ENCODE measurements at regions not wholly inside any gene's neighbourhood (a gene's known extent, or its start where the extent isn't known, plus 50 kb on each side); places are given as distances from the start of the nearest gene placed in this dataset.

DNA sequence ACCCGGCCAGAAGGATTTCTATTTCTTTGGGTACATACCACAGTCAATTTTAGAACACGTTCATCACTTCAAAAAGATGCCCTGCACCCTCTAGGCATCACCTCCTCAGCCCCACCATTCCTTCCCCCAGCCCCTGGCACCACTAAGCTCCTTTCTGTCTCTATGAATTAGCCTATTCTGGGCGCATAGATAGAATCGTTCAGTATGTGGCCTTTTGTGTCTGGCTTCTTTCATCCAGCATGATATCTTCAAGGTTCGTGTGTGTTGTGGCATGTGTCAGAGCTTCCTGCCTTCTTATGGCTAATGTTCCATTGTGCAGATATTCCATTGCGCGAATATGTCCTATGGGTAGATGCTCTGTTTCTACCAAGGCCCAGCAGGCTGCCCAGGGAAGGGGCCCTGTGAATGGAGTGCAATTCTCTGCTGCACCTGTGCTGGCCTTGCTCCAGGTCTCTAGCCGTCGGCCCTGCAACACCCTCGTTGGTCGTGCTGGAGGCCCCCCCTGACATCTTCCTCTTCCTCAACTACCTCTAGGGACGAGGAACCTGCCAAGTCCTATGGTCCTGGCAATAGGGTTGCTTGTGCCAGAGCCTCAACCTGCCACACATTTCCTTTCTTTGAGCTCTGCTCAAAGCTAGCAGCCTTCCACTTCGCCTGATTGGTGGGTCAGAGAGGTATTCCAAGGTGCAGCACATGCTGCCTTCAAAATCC lies 113.5 kb downstream of the RIPK4 start:
- DNase-seq: no peak

DNA sequence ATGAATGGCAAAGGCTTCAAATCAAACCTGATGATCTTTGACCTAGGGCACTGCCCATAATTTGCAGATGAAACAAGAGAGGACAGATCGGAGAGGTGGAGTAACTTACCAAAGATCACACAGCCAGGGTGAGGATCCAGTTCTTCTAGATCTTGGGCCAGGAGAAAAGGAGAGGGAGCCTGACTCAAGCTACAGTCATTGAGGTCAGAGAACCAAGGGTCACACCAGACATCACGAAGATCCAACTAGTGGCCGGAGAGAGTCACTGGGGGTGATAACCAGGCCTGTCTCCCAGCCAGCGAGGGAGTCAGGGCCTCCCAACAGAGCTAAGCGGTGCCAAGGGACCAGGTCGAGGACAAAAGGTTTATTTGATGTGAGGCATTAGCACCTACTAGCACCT lies 115.0 kb downstream of the RIPK4 start:
- DNase-seq: no peak

DNA sequence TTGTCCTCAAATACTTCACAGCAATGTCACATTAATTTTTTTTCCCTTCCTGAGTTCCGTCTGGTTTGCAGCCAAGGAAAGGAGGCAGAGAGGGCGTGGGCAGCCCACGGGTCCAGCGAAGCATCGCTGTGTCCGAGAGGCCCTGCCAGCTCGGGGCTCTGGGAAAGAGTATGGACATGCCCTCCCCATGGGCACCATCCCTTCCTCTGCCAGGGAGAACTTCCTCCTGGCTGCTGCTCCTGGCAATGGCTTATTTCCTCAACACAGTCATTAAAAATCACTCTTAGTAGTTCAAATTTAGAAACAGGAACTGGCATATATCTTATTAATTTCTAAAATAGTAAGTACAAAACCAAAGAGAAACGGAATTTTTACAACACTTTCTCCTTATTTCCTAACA lies 115.4 kb downstream of the RIPK4 start:
- DNase-seq: no peak

DNA sequence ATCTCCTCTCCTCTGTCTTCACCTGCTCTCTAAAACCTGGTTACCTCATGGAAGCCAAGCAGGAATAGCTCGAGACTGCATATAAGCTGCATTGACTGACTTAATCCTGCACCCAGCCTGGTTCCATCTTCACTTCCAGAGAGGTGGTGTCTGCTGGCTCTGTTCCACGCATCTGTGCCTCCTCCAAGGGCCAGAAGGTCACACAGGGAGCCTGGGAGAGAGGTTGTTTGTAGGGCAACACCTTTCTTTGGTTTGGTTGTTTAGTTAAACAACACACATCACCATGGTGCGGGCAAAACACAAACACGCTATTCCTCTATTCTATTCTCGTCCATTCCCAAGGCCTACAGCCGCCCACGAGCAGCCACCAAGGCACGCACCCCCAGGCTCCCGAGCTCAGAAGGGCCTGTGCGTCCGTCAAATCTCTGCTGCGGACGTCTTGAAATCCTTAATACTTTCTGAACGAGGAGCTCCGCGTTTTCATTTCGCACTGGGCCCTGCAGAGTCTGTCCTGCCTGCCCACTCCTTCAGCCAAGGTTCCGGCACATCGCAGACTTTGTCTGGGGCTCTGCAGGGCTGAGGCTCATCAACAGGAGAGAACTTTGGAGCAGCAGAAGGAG lies 116.2 kb downstream of the RIPK4 start:
- DNase-seq: no peak

DNA sequence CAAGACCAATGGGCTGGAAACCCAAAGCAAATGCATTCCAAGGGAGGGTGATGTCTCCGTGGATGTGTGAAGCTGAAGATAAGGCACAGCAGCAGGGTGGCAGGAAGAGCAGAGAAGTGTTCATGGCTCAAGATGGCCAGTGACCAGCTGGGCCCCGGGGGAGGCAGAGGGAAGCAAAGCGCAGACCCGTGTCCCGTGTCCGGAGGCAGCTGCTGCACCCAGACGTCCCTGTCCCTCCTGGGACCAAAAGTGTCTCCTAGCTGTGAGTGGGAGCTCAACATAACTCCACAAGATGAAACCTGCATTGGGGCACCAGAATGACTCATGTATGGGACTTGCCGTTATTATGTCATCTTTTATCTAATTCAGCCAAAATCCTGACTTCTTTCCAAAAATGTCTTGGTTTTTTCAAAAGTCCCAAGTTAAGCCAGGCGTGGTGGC lies 118.2 kb downstream of the RIPK4 start:
- DNase-seq: no peak

DNA sequence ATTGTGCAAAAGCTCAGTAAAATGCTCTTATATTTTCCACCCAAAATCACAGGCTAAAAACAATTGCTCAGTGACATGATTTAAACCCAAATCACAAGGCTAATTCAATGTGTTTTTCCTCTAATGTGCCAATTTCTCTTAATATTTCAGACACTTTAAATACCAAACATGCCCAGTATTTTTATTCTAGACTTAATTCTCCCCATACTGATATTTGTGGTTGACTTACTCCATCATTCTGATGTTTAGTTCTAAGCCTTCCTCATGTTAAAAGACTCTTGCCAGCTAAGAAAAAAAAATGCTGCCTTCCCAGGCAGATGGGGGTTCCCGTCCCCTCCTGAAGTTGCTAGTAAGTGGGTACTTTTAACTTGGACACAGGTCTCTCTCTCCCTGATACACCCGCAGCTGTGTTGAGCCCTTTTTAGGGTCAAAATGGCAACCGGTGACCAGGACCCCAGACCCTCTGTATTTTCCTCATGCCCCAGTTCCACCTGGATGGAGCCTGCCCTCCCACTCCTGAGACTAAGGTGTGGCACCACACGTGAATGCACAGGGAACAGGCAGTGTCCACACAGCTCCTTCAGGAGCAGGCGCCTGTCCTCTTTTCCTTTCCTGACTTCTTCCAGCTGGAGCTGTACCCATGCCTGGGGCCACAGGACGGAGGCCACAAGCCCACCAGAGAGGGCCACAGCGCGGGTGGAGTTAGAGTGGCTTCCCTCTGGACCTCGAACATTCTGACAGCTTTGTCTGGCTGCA lies 118.9 kb downstream of the RIPK4 start:
- DNase-seq: no peak

DNA sequence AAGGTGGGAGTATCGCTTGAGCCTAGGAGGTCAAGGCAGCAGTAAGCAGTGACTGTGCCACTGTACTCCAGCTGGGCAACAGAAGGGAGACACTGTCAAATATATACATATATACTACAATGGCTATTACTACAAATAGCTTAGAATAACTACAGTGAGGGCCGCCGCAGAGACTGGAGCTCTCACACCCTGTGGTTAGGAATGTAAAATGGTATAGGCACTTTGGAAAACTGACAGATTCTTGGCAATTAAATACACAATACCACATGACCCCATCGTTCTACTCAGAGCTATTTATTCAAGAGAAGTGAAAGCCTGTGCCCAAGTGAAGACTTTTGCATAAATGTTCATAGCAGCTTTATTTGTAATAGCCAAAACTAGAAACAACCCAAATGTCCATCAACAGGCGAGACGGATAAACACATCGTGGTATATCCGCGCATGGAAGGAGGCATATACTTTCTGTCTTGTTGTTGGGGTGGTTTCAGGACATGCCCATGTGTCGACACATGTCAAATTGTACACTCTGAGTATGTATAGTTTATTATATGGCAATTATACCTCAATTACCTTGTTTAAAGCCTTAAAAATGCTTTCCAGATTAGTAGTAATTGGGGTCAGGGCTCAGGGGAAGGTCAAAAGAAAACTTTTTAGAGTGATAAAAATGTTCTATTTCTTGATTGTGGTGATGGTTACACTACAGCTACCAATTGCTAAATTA lies 123.4 kb downstream of the RIPK4 start:
- no peak for DNase-seq

DNA sequence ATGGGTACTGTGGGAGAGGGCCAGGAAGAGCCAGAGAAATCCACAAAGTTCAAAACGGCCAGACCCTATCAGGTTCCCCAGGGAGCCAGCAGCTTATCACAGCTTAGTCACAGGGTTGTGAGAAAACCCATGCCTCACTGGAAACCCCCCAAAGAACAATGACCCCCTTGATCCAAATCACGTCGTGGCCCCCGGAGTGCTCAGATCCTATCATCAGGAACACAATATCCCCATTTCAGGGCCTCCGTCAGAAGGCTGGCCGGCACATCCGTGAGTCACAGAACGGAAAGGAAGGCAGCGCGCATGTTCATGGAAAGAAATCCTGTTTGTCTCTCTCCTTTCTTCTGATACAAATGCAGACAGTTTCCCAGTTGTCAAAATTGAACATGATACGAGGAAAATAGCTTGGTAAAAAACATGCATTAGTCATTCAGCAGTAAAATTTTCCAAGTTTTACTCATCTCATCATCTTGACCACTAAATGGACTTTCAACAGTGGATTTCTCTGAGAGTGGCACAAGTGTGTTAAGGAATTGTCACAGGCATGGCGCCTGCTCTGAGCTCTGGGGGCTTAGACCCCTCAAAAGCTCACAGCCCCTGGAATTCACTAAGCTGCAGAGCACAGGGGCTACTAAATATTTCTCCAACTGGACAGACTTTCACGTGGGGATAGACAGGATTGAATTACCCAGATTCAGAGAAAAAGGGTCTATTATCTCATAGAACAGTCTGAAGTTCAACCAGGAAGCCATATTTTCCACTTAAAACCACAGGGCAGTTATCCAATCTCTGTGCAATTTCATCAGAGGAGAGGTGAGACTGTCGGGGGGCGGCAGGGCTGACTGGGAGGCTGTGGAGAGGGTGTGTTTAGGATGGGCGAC lies 124.8 kb downstream of the RIPK4 start:
- peak; percentile 63 for DNase-seq

DNA sequence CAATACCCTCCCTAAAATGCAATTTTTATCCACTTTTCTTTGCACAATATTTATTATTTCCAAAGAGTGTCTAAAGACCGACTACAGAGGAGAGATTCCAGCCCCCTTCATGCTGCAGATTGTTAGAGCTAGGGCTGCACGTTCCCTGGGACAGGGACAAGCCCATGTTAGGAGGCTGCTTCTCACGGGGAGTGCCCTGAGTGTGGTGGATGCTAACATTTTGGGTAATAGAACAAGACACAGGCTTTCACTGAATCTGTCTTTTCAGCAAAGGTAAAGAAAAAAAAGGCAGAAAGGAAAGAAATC lies 125.4 kb downstream of the RIPK4 start:
- DNase-seq: no peak

DNA sequence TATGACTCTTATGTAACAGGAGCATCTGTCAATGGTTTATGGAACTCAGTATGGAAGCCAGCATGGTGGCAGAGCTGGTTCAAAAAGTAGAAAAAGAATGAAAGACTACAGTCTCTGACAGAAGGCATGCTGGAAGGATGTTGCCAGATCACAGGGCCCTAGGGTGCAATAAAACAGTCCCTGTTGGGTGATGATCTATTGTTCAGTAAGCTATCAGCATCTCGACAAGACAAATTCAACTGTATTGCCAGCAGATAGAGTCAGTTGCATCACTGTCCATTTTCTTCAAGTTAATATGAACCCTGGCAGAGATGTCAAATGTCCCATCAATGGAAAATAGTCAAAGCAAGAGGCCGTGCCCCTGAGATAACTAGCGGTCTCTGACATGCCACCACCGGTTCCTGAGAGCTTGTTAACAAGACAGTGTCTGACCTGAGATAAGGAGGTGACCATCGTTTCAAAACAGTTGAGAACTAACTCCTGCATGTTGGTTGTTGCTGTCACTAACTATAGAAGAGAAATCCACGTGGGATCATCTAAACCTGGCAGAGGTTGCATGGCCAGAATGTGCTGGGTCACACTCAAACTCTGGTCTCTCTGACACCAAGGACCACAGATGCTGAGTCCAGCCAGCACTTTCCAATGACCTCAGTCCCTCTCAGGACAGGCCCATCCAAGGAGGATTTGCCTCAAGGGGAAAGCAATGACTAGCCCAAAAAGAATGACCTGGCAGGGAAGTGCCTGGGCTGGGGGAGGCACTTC lies 125.9 kb downstream of the RIPK4 start:
- no peak for DNase-seq

DNA sequence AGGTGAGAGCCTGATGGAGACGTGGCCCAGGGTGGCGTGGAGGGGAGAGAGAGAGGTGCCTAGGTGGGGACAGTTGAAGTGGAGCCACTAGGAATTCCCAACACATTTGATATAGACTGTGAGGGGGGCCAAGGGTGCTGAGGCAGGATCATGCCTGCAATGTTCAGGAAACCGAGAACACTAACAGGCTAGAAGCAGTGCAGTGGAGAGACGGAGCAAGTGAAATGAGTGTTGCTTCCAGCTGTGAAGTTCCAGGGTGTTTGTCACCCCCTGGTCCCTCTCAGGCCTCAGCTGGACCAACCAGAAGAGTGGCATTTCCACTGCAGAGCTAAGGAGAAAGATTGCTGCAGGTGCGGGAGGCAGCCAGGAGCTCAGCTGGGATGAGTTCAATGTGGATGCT lies 127.1 kb downstream of the RIPK4 start:
- DNase-seq: no peak

DNA sequence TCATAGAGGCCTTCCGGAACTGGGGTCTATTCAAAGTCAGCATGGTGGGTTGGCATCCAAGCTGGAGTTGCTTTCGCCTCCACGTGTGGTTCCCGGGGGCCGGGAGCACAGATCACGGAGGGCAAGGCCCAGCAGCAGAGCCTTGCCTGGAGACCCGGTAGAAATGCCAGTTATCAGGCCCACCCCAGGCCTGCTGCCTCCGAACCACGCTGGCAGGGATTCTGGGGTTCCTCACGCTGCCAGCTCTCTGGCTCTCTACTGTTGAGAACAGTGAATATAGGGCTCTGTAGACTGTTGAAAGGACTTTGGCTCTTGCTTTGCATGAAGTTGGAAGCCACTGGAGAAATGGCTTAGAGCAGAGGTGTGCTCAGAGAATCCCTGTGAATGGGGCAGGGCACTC lies 127.5 kb downstream of the RIPK4 start:
- no peak for DNase-seq

DNA sequence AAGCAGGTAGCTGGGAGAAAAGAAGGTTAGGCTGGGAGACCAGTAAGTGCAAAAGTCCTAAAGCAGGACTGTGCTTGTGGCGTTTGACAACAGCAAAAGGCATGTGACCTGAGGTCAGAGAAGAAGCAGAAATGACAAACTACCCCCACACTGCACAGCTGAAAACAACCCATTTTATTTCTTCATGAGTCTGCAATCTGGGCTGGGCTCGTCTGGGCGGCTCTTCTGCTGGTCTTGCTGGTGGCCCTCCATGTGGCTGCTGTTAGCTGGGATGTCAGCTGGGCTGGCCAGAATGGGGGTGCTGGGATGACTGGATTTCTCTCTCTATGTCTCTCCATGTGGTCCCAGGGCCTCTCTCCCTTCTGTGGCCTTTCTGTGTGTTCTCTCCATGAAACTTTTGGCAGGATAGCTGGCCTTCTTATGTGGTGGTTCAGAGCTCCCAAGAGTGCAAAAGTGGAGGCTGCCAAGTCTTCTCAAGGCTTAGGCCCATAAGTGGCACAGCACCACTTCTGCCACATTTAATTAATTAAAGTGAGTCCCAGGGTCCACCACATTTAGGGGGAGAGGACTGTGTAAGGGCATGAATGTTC lies 128.6 kb downstream of the RIPK4 start:
- no peak for DNase-seq

DNA sequence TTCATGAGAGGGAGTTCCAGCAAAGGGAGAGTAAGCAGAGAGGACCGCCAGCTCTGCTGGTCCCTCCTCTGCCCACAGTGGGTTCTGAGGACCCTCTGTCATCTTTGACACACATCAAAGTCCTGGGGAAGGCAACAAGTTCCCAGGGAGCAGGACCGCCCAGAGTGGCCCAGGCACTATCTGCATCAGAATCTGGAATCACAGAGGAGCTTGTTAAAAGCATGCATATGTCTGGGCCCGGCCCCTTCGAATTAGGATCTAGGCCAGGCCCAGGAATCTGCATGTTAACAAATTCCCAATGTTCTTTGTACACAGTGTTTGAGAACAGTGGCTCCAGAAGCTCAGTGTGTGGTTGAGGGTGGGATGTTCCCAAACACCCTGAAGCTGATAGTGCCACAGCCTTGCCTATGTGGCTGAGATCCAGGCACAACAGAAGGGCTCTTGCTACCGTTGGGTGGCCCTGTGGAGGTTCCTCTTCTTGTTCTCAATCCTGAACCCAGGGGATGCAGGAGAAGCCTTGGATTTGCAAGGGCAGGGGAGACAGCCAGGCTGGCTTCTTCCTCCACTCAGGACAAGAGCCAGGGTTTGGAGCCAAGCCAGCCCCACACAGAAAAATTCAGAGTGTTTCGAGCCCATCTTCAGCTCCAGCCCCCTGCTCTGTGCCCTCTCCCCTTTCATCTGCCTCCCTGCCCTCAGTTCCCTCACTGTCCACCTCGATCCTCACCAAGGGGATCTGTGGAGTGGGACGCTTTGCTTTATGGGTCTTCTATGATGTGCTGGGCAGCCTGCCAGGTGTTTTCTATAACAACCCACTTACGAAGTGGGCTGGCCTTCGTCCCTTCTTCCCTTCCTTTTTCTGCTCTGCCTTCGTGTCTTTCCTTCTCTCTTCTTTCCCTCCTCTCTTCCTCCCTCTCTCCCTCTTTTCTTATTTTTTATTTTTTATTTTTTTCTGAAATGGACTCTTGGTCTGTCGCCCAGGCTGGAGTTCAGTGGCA lies 129.0 kb upstream of the TMPRSS2 start:
- DNase-seq: no peak

DNA sequence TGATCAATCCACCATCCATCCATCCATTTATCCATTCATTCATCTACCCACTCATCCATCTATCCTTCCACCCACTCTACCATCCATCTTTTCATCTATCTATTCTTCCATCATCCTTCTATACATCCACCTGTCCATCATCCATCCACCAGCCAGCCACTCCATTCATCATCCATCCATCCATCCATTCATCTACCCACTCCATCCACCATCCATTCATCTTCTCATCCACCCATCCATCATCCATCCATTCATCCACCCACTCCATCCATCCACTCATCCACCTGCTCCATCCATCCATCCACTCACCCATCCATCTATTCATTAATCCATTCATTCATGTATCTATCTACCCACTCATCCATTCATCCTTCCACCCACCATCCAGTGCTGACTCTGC lies 127.9 kb upstream of the TMPRSS2 start:
- no peak for DNase-seq

DNA sequence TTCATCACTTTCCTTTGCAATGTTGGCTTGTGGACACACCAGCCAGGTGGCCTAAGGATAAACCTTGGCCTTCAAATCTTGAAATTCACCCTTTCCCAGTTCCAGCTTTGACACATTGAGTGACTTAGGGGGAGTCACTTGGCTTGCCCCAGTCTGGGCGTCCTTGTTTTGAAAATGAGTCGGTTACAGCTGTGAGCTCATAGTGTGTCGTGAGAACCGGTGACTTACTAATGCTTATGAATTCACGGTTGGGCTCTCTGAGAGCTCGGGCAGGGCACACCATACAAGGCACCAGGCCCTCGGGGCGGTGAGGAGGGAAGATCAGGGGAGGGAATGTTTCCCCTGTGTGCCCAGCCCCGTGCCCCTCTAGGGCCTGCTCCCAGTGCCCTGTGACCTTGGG lies 126.9 kb upstream of the TMPRSS2 start:
- no peak for DNase-seq

DNA sequence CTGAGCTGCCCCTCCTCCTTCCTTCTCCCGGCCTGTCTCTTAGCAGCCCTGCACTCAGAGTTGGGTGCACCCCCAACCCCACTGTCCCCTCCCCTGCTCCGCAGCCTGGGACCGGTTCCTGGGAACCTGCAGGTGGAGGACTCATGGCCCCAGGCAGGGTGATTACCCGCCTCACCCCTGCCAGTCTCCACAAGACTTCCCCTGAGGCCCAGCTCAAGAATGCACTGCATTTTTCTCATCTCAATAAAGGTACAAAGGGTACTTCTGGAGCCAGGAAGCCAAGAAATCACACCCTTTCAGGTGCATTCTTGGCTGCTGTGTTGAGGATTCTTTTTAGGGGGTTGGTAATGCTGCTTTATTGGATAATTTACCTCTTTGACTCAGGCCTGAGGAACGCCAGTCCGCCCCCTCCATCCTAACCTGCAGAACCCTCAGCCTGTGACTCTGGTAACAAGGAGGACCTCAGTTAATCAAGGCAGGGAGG lies 126.3 kb upstream of the TMPRSS2 start:
- DNase-seq: no peak

DNA sequence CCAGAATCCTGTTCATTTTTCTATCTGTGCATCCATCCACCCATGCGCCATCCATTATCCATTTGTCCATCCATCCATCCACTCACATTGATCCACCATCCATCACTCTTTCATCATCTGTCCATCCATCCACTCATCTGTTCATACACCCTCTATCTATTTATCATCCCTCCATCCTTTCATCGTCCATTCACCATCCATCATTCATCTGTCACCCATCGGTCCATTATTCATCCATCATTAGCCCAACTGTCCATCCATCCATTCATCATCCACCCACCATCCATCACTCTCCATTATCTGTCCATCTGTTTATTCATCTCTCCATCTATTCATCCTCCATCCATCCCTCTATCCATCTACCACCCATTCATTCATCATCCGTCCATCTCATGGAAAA lies 125.7 kb upstream of the TMPRSS2 start:
- DNase-seq: no peak

Measured in muscle of arm (tissue), 1 donor.